ENCODE measurements at regions not wholly inside any gene's neighbourhood (a gene's known extent, or its start where the extent isn't known, plus 50 kb on each side); places are given as distances from the start of the nearest gene placed in this dataset.

- TF ChIP-seq EZH2 (IDR thresholded peaks at IDR 0.05; ENCODE audit: borderline replicate concordance, low read depth, low read length, poor library complexity, severe bottlenecking) (no peak), CTCF (conservative IDR thresholded peaks at IDR 0.05; ENCODE audit: low read depth, low read length) (no peak)
- intact Hi-C loops (cut with micrococcal nuclease; ENCODE audit: unreplicated experiment), result no loop called here
- Histone ChIP-seq H3K36me3 (ENCODE audit: insufficient read depth, low read length, poor library complexity, severe bottlenecking) (no peaks in the 10 kb centered on the region), H3K27ac (ENCODE audit: low read depth, low read length, poor library complexity, severe bottlenecking) (no peak overlapping the region), H3K4me3 (ENCODE audit: low read depth, low read length, poor library complexity, severe bottlenecking) (no peak overlapping the region), H3K27me3 (replicated peaks; ENCODE audit: insufficient read depth, low read depth, low read length, poor library complexity) (no peaks in the 10 kb centered on the region), H3K4me1 (ENCODE audit: insufficient read depth, low read length, poor library complexity, severe bottlenecking) (no peaks in the 10 kb centered on the region), H3K9me3 (ENCODE audit: low read depth, low read length, poor library complexity, severe bottlenecking) (no peaks in the 10 kb centered on the region)
- POLR2A ChIA-PET (ENCODE audit: low non-redundant PET), result no interaction called here
- BruUV-seq (replicated peaks), result no TSS peak
- DNase-seq (ENCODE audit: low spot score), result no peak
- CTCF ChIA-PET, result no interaction called here
These were observed 92.3 kb upstream of the DCN start for GRCh38 chr12:91274916-91275315.

GRCh38 chr12:91273560-91273959 lies 90.9 kb upstream of the DCN start:
- no peak overlapping the region for H3K27ac ChIP-seq (ENCODE audit: low read depth, low read length, poor library complexity, severe bottlenecking)
- TF ChIP-seq CTCF (conservative IDR thresholded peaks at IDR 0.05; ENCODE audit: low read depth, low read length) (no peak), EZH2 (IDR thresholded peaks at IDR 0.05; ENCODE audit: borderline replicate concordance, low read depth, low read length, poor library complexity, severe bottlenecking) (no peak)
- no TSS peak for BruUV-seq (replicated peaks)

GRCh38 chr12:91272461-91273063 lies 89.9 kb upstream of the DCN start:
- CTCF ChIA-PET, result no interaction called here

More at GRCh38 chr12:91273560-91273959, 90.9 kb upstream of the DCN start:
- H3K4me1 ChIP-seq (ENCODE audit: insufficient read depth, low read length, poor library complexity, severe bottlenecking), result no peaks in the 10 kb centered on the region
- no peaks in the 10 kb centered on the region for H3K9me3 ChIP-seq (ENCODE audit: low read depth, low read length, poor library complexity, severe bottlenecking)
- CTCF ChIA-PET, result no interaction called here
- DNase-seq (ENCODE audit: low spot score), result no peak
- POLR2A ChIA-PET (ENCODE audit: low non-redundant PET), result no interaction called here
- intact Hi-C loops (cut with micrococcal nuclease; ENCODE audit: unreplicated experiment), result no loop called here
- H3K4me3 ChIP-seq (ENCODE audit: low read depth, low read length, poor library complexity, severe bottlenecking), result no peak overlapping the region
- H3K36me3 ChIP-seq (ENCODE audit: insufficient read depth, low read length, poor library complexity, severe bottlenecking), result no peaks in the 10 kb centered on the region
- no peaks in the 10 kb centered on the region for H3K27me3 ChIP-seq (replicated peaks; ENCODE audit: insufficient read depth, low read depth, low read length, poor library complexity)

More at GRCh38 chr12:91272461-91273063, 89.9 kb upstream of the DCN start:
- intact Hi-C loops (cut with micrococcal nuclease; ENCODE audit: unreplicated experiment), result no loop called here
- Histone ChIP-seq H3K27ac (ENCODE audit: low read depth, low read length, poor library complexity, severe bottlenecking) (no peak overlapping the region), H3K36me3 (ENCODE audit: insufficient read depth, low read length, poor library complexity, severe bottlenecking) (no peaks in the 10 kb centered on the region), H3K9me3 (ENCODE audit: low read depth, low read length, poor library complexity, severe bottlenecking) (no peaks in the 10 kb centered on the region), H3K27me3 (replicated peaks; ENCODE audit: insufficient read depth, low read depth, low read length, poor library complexity) (no peaks in the 10 kb centered on the region), H3K4me1 (ENCODE audit: insufficient read depth, low read length, poor library complexity, severe bottlenecking) (no peaks in the 10 kb centered on the region), H3K4me3 (ENCODE audit: low read depth, low read length, poor library complexity, severe bottlenecking) (no peak overlapping the region)
- POLR2A ChIA-PET (ENCODE audit: low non-redundant PET), result no interaction called here
- DNase-seq (ENCODE audit: low spot score), result no peak
- BruUV-seq (replicated peaks), result no TSS peak
- no peak for TF ChIP-seq EZH2 (IDR thresholded peaks at IDR 0.05; ENCODE audit: borderline replicate concordance, low read depth, low read length, poor library complexity, severe bottlenecking)
- TF ChIP-seq CTCF (conservative IDR thresholded peaks at IDR 0.05; ENCODE audit: low read depth, low read length), result no peak

Measured in A673 (cell line).